HEK293 (cell line): ENCODE measurements at regions not wholly inside any gene's neighbourhood (a gene's known extent, or its start where the extent isn't known, plus 50 kb on each side); places are given as distances from the start of the nearest gene placed in this dataset.

ENCODE experiments used
- CTCF ChIA-PET: fragments of 350-600 bp; formaldehyde crosslinking; extraction: SDS; loops from one replicate; lab custom pipeline; 2021; ENCODE audit warnings: antibody characterized with exemption; lab: Yijun Ruan, JAX
- POLR2A ChIA-PET: fragments of 300-600 bp; formaldehyde crosslinking; extraction: SDS; loops from one replicate; lab custom pipeline; 2020; ENCODE audit warnings: antibody characterized with exemption, inconsistent platforms; lab: Yijun Ruan, JAX
- H3K27ac ChIP-seq: fragments of 200-500 bp; sonication (Bioruptor generic); 2 replicates; pipeline ENCODE4 v1.5.1; 2014; ENCODE audit warnings: low read depth, low read length, control low read depth, inconsistent platforms; ENCODE audit errors: extremely low read depth
- H3K36me3 ChIP-seq, 2 experiments: fragments of 200-500 bp in 1 of 2; sonication (Bioruptor generic) in 1 of 2; 1 replicate in 1 of 2; 2 replicates in 1 of 2; pipeline ENCODE4 v1.5.1; 2014 to 2017; ENCODE audit warnings: inconsistent platforms in 2 of 2, low read length in 2 of 2; ENCODE audit not compliant: control insufficient read depth in 2 of 2, insufficient read depth in 1 of 2
- H3K4me1 ChIP-seq: fragments of 200-500 bp; sonication (Bioruptor generic); 2 replicates; pipeline ENCODE4 v1.5.1; 2014; ENCODE audit warnings: mild to moderate bottlenecking, low read length, inconsistent platforms; ENCODE audit not compliant: control insufficient read depth, insufficient read depth
- H3K4me3 ChIP-seq: 2 replicates; pipeline ENCODE4 v1.5.1; 2011; ENCODE audit warnings: low read depth, mild to moderate bottlenecking, control low read depth, low read length, moderate library complexity
- H3K9me3 ChIP-seq: fragments of 200-500 bp; sonication (Bioruptor generic); 2 replicates; pipeline ENCODE4 v1.5.1; 2014; ENCODE audit warnings: low read depth, low read length, inconsistent platforms; ENCODE audit not compliant: control insufficient read depth, insufficient read depth
- ATF2 ChIP-seq: fragments of 450-650 bp; formaldehyde crosslinking; IDR thresholded peaks from 2 replicates; pipeline ENCODE4 v1.5.1; 2016; ENCODE audit warnings: missing biosample characterization, missing genetic modification characterization, low read depth
- KLF7 ChIP-seq: fragments of 450-650 bp; formaldehyde crosslinking; IDR thresholded peaks from 2 replicates; pipeline ENCODE4 v1.5.1; 2016; ENCODE audit warnings: missing biosample characterization, missing genetic modification characterization, borderline replicate concordance
- OSR2 ChIP-seq: fragments of 450-650 bp; formaldehyde crosslinking; IDR thresholded peaks from 2 replicates; pipeline ENCODE4 v1.5.1; 2016; ENCODE audit warnings: missing biosample characterization, missing genetic modification characterization
- PATZ1 ChIP-seq: fragments of 450-650 bp; formaldehyde crosslinking; IDR thresholded peaks from 2 replicates; pipeline ENCODE4 v1.5.1; 2016; ENCODE audit warnings: missing biosample characterization, missing genetic modification characterization
- SCRT2 ChIP-seq: fragments of 450-650 bp; formaldehyde crosslinking; IDR thresholded peaks from 2 replicates; pipeline ENCODE4 v1.5.1; 2016; ENCODE audit warnings: missing biosample characterization, missing genetic modification characterization
- ZBTB48 ChIP-seq: fragments of 450-650 bp; formaldehyde crosslinking; IDR thresholded peaks from 2 replicates; pipeline ENCODE4 v1.5.1; 2016; ENCODE audit warnings: missing biosample characterization, missing genetic modification characterization
- ZFHX2 ChIP-seq: fragments of 450-650 bp; formaldehyde crosslinking; conservative IDR thresholded peaks from 2 replicates; pipeline ENCODE4 v1.5.1; 2016; ENCODE audit warnings: missing biosample characterization, missing genetic modification characterization
- ZNF19 ChIP-seq: fragments of 450-650 bp; formaldehyde crosslinking; IDR thresholded peaks from 2 replicates; pipeline ENCODE4; 2016; ENCODE audit warnings: missing biosample characterization, missing genetic modification characterization, low read depth
- ZNF202 ChIP-seq: fragments of 450-650 bp; formaldehyde crosslinking; IDR thresholded peaks from 2 replicates; pipeline ENCODE4 v1.5.1; 2016; ENCODE audit warnings: missing biosample characterization, missing genetic modification characterization, borderline replicate concordance
- ZNF221 ChIP-seq: fragments of 450-650 bp; formaldehyde crosslinking; IDR thresholded peaks from 2 replicates; pipeline ENCODE4 v1.5.1; 2017; ENCODE audit warnings: missing biosample characterization, missing genetic modification characterization, borderline replicate concordance
- ZNF302 ChIP-seq: fragments of 450-650 bp; formaldehyde crosslinking; IDR thresholded peaks from 2 replicates; pipeline ENCODE4 v1.5.1; 2016; ENCODE audit warnings: missing biosample characterization, missing genetic modification characterization, low read depth
- ZNF366 ChIP-seq: fragments of 450-650 bp; formaldehyde crosslinking; conservative IDR thresholded peaks from 2 replicates; pipeline ENCODE4 v1.5.1; 2016; ENCODE audit warnings: missing biosample characterization, missing genetic modification characterization
- ZNF394 ChIP-seq: fragments of 450-650 bp; formaldehyde crosslinking; IDR thresholded peaks from 2 replicates; pipeline ENCODE4 v1.5.1; 2016; ENCODE audit warnings: missing biosample characterization, missing genetic modification characterization, mild to moderate bottlenecking, moderate library complexity, borderline replicate concordance
- ZNF449 ChIP-seq: fragments of 450-650 bp; formaldehyde crosslinking; IDR thresholded peaks from 2 replicates; pipeline ENCODE4 v1.5.1; 2017; ENCODE audit warnings: missing biosample characterization, mild to moderate bottlenecking, missing genetic modification characterization, moderate library complexity
- ZNF677 ChIP-seq: fragments of 450-650 bp; IDR thresholded peaks from 2 replicates; pipeline ENCODE4 v1.5.0; 2018; ENCODE audit warnings: missing biosample characterization, mild to moderate bottlenecking, missing genetic modification characterization, moderate library complexity
- ZNF791 ChIP-seq: fragments of 450-650 bp; formaldehyde crosslinking; IDR thresholded peaks from 2 replicates; pipeline ENCODE4 v1.5.1; 2016; ENCODE audit warnings: missing biosample characterization, missing genetic modification characterization
- ZSCAN5A ChIP-seq: fragments of 450-650 bp; formaldehyde crosslinking; IDR thresholded peaks from 2 replicates; pipeline ENCODE4 v1.5.1; 2016; ENCODE audit warnings: missing biosample characterization, missing genetic modification characterization

GRCh38 chr3:8113626-8114025 is 388.0 kb upstream of the LMCD1 start:
- peak; percentile 52; the same call in 1 of the 2 replicates for TF ChIP-seq ATF2 (tag by site-specific recombination)
- TF ChIP-seq OSR2 (tag by site-specific recombination): no peak
- Histone ChIP-seq H3K27ac (no peak overlapping the region), H3K36me3 (no peaks in the 10 kb centered on the region), H3K9me3 (no peaks in the 10 kb centered on the region; the same call in 1 of the 2 replicates), H3K4me3 (no peak overlapping the region), H3K4me1 (no peaks in the 10 kb centered on the region)
- POLR2A ChIA-PET: no interaction called here
- CTCF ChIA-PET: interaction anchor here (1.4 kb wide), 1 partner anchor 19 kb away, joined by 4 read pairs; no protein-coding TSS in a partner anchor

- POLR2A ChIA-PET: no interaction called here
- TF ChIP-seq ZNF394 (tag by site-specific recombination) (no peak), ZNF366 (tag by site-specific recombination) (no peak), ZBTB48 (tag by site-specific recombination) (no peak), ZNF221 (no peak), ZNF791 (tag by site-specific recombination) (no peak), ZNF302 (tag by site-specific recombination) (no peak), SCRT2 (tag by site-specific recombination) (no peak), KLF7 (tag by site-specific recombination) (no peak), PATZ1 (tag by site-specific recombination) (no peak), ZNF19 (tag by site-specific recombination) (no peak), ZNF449 (tag by site-specific recombination) (no peak), ZSCAN5A (tag by site-specific recombination) (no peak), ZNF202 (no peak), ZNF677 (tag by site-specific recombination) (no peak), ZFHX2 (tag by site-specific recombination) (no peak)
- TF ChIP-seq, all 188 proteins: peak for 0
- H3K4me1 ChIP-seq: no peaks in the 10 kb centered on the region
- no peaks in the 10 kb centered on the region for H3K9me3 ChIP-seq
- no peaks in the 10 kb centered on the region for H3K36me3 ChIP-seq
- H3K27ac ChIP-seq: no peak overlapping the region
- H3K4me3 ChIP-seq: no peak overlapping the region
- CTCF ChIA-PET: interaction anchor here (0.6 to 1.6 kb wide), 3 partner anchors 17 to 289 kb away, joined by 3 to 6 read pairs (median 4); no protein-coding TSS in a partner anchor
These were observed 372.9 kb upstream of the LMCD1 start for GRCh38 chr3:8128686-8129085.
